ENCODE measurements at regions not wholly inside any gene's neighbourhood (a gene's known extent, or its start where the extent isn't known, plus 50 kb on each side); places are given as distances from the start of the nearest gene placed in this dataset.

GRCh38 chr1:63005812-63006211 is 221.9 kb downstream of the ATG4C start:
- no peak for DNase-seq (ENCODE audit: low read depth in 1 of 2, low spot score in 1 of 2)
- no peaks in the 10 kb centered on the region for H3K9me3 ChIP-seq (ENCODE audit: low read depth)
- no peaks in the 10 kb centered on the region for H3K4me1 ChIP-seq (ENCODE audit: low read depth)
- no peak overlapping the region for H3K4me3 ChIP-seq
- H3K27ac ChIP-seq, result no peak overlapping the region
- no peaks in the 10 kb centered on the region for H3K27me3 ChIP-seq
- TF ChIP-seq CTCF (IDR thresholded peaks at IDR 0.05; ENCODE audit: low read depth, low read length), result no peak
- no peaks in the 10 kb centered on the region for H3K36me3 ChIP-seq

GRCh38 chr1:63009421-63009820 is 225.5 kb downstream of the ATG4C start:
- Histone ChIP-seq H3K4me1 (ENCODE audit: low read depth) (no peaks in the 10 kb centered on the region), H3K4me3 (no peak overlapping the region), H3K36me3 (no peaks in the 10 kb centered on the region), H3K9me3 (ENCODE audit: low read depth) (no peaks in the 10 kb centered on the region), H3K27ac (no peak overlapping the region), H3K27me3 (no peaks in the 10 kb centered on the region)
- no peak for DNase-seq (ENCODE audit: low read depth in 1 of 2, low spot score in 1 of 2)
- TF ChIP-seq CTCF (IDR thresholded peaks at IDR 0.05; ENCODE audit: low read depth, low read length), result no peak

- no peaks in the 10 kb centered on the region for H3K36me3 ChIP-seq
- H3K27ac ChIP-seq, result no peak overlapping the region
- H3K4me1 ChIP-seq (ENCODE audit: low read depth), result no peaks in the 10 kb centered on the region
- no peak for DNase-seq (ENCODE audit: low read depth in 1 of 2, low spot score in 1 of 2)
- TF ChIP-seq CTCF (IDR thresholded peaks at IDR 0.05; ENCODE audit: low read depth, low read length), result no peak
- H3K9me3 ChIP-seq (ENCODE audit: low read depth), result no peaks in the 10 kb centered on the region
- H3K4me3 ChIP-seq, result no peak overlapping the region
- no peaks in the 10 kb centered on the region for H3K27me3 ChIP-seq
These were observed 227.2 kb downstream of the ATG4C start for GRCh38 chr1:63010913-63011660.

- no peak for TF ChIP-seq CTCF (IDR thresholded peaks at IDR 0.05; ENCODE audit: low read depth, low read length)
- Histone ChIP-seq H3K9me3 (ENCODE audit: low read depth) (no peaks in the 10 kb centered on the region), H3K27ac (no peak overlapping the region), H3K4me1 (ENCODE audit: low read depth) (no peaks in the 10 kb centered on the region), H3K36me3 (no peaks in the 10 kb centered on the region), H3K27me3 (no peaks in the 10 kb centered on the region), H3K4me3 (no peak overlapping the region)
- peak in 1 of 2 donors; percentile 24 for DNase-seq (ENCODE audit: low read depth in 1 of 2, low spot score in 1 of 2)
These were observed 228.4 kb downstream of the ATG4C start for GRCh38 chr1:63012339-63012738.

GRCh38 chr1:63014267-63014666 is 230.3 kb downstream of the ATG4C start:
- DNase-seq (ENCODE audit: low read depth in 1 of 2, low spot score in 1 of 2), result no peak
- Histone ChIP-seq H3K4me1 (ENCODE audit: low read depth) (no peaks in the 10 kb centered on the region), H3K36me3 (no peaks in the 10 kb centered on the region), H3K27ac (no peak overlapping the region), H3K4me3 (no peak overlapping the region), H3K27me3 (no peaks in the 10 kb centered on the region), H3K9me3 (ENCODE audit: low read depth) (no peaks in the 10 kb centered on the region)
- no peak for TF ChIP-seq CTCF (IDR thresholded peaks at IDR 0.05; ENCODE audit: low read depth, low read length)

All from cardiac muscle cell (in vitro differentiated cells and primary cell).